Myocyte (in vitro differentiated cells): ENCODE measurements at regions not wholly inside any gene's neighbourhood (a gene's known extent, or its start where the extent isn't known, plus 50 kb on each side); places are given as distances from the start of the nearest gene placed in this dataset.
"Not testable (repeated sequence)": the region's sequence is repeated elsewhere in the genome, so short reads cannot be mapped to it uniquely, and the experiment has no call there.

Experiments
- DNase-seq: peaks from one replicate; pipeline ENCODE4 v3.0.0-alpha.2; 2012; ENCODE audit warnings: low read depth

GRCh38 chr17:27944546-27945332 lies 51.6 kb upstream of the LYRM9 start:
- DNase-seq = no peak

- no peak for DNase-seq
Measured at GRCh38 chr17:27945333-27945616, 52.1 kb upstream of the LYRM9 start.

GRCh38 chr17:27945953-27946352 lies 52.8 kb upstream of the LYRM9 start:
- DNase-seq = no peak

DNA sequence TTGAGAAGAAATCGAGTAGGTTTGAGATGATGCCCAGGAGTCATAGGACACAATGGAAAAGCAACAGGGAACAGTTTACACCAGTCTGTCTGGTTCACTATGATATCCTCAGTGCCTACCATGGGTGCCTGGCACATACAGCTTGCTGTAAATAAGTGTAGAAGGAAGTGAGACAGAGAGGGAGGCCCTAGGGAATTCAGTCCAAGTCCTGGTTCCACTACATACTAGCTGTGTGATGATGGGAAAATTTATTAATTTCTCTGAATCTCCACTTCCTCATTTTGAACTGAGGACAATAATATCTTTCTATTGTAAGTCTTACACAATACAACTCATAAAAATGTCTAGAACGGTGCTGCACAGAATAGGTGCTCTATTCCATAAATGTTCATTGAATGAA lies 53.3 kb upstream of the LYRM9 start:
- no peak for DNase-seq

GRCh38 chr17:27947005-27947406 lies 53.8 kb upstream of the LYRM9 start:
- DNase-seq = no peak

GRCh38 chr17:27949304-27949703 lies 56.1 kb upstream of the LYRM9 start:
- DNase-seq = no peak

- DNase-seq = not testable (repeated sequence)
Measured at GRCh38 chr17:27950225-27950624, 57.1 kb upstream of the LYRM9 start.

GRCh38 chr17:27950995-27951394 lies 57.8 kb upstream of the LYRM9 start:
- no peak for DNase-seq

DNA sequence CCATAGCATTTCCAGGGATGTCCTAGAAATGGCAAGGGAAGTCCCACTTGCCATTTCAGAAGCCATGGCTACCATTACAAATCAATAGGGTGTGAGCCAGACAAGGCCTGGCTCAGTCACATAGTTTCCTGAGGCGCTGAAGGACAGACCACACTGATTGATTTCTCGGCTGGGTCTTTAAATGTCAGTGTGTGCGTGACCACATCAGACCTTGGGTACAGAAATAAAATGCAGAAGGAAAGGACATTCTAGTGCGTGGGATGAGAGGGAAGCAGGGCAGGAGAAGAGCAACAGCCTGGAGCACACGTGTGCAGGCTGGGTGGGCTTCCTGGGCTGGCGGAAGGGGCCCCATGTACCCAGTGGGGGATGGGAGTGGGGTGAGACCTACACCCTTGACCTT lies 58.7 kb upstream of the LYRM9 start:
- no peak for DNase-seq

DNA sequence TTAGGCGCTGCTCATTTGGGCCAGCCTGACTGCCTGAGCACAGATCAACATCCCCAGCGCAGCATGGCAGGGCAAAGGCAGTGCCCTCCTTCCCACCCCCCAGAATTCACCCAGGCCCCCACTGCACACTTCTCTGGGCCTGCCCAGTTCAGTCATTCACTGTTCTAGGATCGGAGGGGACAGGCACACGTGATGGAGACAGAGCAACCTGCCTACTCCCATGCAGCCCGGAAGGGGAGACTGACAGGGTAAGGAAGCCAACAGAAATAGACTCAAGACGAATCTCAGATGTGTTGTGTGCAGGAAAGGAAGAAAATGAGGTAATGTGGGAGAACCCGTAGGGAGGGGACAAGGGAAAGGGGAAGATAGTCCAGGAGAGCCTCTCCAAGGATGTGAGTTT lies 59.2 kb upstream of the LYRM9 start:
- DNase-seq = no peak

GRCh38 chr17:27954548-27955495 lies 61.7 kb upstream of the LYRM9 start:
- DNase-seq = no peak

GRCh38 chr17:27956601-27957445 lies 63.7 kb upstream of the LYRM9 start:
- DNase-seq = no peak

DNA sequence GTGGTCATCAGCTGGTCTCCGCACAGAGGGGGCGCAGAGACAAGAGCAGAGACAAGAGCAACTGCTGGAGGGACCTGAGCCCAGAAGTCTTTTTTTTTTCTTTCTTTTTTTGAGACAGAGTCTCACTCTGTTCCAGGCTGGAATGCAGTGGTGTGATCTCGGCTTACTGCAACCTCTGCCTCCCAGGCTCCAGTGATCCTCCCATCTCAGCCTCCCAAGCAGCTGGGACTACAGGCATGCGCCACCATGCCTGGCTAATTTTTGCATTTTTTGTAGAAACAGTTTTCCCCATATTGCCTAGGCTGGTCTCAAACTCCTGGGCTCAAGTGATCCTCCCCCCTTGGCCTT lies 64.3 kb upstream of the LYRM9 start:
- not testable (repeated sequence) for DNase-seq

- no peak for DNase-seq
Measured at GRCh38 chr17:27958708-27959381, 65.7 kb upstream of the LYRM9 start.

DNA sequence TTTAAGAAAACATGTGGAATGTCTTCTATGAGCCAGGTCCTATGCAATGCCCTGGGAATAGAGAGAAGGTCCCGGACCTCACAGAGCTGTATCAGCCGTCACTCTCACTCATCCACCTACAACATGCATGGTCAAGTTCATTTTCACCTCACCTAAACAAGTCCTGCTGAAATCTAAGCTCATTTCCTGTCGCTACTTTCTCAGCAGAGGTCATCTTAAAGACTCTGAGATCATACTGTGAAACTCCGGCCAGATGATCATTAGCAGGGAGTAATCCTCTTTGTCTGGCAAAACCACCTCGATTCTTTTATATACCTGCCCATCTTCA lies 66.2 kb upstream of the LYRM9 start:
- no peak for DNase-seq

DNA sequence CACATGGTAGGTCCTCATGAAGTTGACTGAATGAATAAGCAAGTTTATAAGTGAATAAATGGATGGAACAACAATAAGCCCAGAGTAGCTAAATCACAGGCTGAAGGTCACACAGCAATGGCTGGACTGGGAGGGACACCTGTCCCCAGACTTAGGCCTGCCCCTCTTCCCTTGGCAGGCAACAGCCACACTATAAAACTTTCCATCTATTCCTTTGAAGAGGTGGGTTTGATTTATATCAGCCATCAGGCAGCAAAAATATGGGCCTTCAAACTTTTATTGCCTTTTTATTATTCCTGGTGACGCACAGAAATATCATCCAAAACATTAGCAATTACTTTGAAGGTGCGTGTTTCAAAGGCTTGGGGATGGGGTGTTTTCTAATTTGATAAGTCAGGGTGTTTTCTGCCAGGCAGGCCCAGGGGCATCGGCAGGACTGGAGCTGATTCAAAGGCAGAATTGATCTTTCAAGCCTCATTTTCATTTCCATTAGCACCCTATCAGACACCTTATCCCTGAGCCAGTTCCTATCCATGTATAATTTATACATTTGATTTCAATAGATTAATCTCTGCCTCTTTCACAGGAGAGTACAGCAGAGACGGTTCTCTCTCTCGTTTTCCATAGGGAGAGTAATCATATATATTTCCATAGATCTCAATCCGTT lies 67.2 kb upstream of the LYRM9 start:
- no peak for DNase-seq

DNA sequence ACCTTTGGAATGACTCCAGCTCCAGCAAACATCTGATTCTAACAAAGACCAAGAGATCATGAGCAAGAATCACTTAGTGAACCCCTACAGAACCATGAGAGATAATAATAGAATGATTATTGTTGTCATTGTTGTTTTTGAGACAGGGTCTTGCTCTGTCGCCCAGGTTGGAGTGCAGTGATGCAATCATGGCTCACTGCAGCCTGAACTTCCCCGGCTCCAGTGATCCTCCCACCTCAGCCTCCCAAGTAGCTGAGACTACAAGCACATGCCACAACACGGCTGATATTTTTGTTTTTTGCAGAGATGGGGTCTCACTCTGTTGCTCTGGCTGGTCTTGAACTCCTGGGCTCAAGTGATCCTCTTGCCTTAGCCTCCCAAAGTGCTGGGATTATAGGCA lies 69.4 kb upstream of the LYRM9 start:
- DNase-seq = not testable (repeated sequence)

GRCh38 chr17:27965224-27965623 lies 72.1 kb upstream of the LYRM9 start:
- DNase-seq = no peak

GRCh38 chr17:27968206-27968732 lies 74.2 kb upstream of the NLK start:
- no peak for DNase-seq

GRCh38 chr17:27970587-27970986 lies 71.9 kb upstream of the NLK start:
- no peak for DNase-seq
